ENCODE measurements at regions not wholly inside any gene's neighbourhood (a gene's known extent, or its start where the extent isn't known, plus 50 kb on each side); places are given as distances from the start of the nearest gene placed in this dataset.

DNA sequence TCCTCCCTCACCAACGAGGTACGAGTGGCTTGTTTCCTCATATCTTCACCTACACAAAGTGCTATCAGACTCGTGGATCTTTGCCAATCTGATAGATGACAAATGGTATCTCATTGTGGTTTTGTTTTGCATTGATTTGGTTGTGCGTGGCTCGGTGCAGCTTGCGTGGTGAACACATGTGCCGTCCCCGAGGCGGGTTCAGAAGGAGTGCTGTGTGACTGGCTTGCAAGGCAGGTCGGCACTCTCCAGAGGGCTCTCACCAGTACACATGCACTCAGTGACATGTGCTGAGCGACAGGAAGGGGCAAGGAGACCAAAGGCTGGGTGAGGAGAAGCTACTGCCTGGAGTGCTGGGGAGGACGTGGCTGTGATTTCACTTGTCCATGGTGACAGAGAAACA lies 95.3 kb upstream of the PITX1 start:
- TF ChIP-seq FOXP2 (optimal IDR thresholded peaks at IDR 0.05; ENCODE audit: borderline replicate concordance, extremely low read depth, extremely low read length, insufficient read depth) (no peak), TAF1 (IDR thresholded peaks at IDR 0.05; ENCODE audit: borderline replicate concordance, insufficient read depth, low read length) (no peak)
- TF ChIP-seq, protein P1, sequence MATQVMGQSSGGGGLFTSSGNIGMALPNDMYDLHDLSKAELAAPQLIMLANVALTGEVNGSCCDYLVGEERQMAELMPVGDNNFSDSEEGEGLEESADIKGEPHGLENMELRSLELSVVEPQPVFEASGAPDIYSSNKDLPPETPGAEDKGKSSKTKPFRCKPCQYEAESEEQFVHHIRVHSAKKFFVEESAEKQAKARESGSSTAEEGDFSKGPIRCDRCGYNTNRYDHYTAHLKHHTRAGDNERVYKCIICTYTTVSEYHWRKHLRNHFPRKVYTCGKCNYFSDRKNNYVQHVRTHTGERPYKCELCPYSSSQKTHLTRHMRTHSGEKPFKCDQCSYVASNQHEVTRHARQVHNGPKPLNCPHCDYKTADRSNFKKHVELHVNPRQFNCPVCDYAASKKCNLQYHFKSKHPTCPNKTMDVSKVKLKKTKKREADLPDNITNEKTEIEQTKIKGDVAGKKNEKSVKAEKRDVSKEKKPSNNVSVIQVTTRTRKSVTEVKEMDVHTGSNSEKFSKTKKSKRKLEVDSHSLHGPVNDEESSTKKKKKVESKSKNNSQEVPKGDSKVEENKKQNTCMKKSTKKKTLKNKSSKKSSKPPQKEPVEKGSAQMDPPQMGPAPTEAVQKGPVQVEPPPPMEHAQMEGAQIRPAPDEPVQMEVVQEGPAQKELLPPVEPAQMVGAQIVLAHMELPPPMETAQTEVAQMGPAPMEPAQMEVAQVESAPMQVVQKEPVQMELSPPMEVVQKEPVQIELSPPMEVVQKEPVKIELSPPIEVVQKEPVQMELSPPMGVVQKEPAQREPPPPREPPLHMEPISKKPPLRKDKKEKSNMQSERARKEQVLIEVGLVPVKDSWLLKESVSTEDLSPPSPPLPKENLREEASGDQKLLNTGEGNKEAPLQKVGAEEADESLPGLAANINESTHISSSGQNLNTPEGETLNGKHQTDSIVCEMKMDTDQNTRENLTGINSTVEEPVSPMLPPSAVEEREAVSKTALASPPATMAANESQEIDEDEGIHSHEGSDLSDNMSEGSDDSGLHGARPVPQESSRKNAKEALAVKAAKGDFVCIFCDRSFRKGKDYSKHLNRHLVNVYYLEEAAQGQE (IDR thresholded peaks at IDR 0.05; ENCODE audit: insufficient read depth in 1 of 2, low read depth in 2 of 2, low read length in 2 of 2), result no peak

DNA sequence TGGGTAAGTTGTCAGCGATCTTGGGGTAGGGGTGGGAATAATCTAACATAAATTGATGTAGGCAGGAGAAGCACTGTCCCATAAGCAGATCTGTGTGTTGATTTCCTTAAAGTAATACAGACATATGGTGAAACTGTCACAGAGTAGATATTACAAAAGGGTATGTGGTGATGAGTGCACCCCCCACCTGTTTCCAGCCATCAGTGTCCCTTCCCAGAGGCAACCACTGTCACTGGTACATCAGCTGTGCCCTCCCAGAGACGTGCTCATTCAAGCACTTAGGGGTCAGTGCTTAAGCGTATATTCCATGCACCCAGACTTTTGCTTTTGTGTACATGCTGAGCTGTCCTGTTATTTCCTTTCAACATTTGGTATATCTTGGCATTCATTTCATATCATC lies 94.3 kb upstream of the PITX1 start:
- TF ChIP-seq SIN3A (IDR thresholded peaks at IDR 0.05; ENCODE audit: borderline replicate concordance, insufficient read depth, low read length) (no peak), FOXP2 (optimal IDR thresholded peaks at IDR 0.05; ENCODE audit: borderline replicate concordance, extremely low read depth, extremely low read length, insufficient read depth) (no peak), TAF1 (IDR thresholded peaks at IDR 0.05; ENCODE audit: borderline replicate concordance, insufficient read depth, low read length) (no peak), POLR2AphosphoS5 (IDR thresholded peaks at IDR 0.05; ENCODE audit: low read depth, low read length) (no peak)
- TF ChIP-seq, protein P1 (IDR thresholded peaks at IDR 0.05; ENCODE audit: insufficient read depth in 1 of 2, low read depth in 2 of 2, low read length in 2 of 2), result no peak

DNA sequence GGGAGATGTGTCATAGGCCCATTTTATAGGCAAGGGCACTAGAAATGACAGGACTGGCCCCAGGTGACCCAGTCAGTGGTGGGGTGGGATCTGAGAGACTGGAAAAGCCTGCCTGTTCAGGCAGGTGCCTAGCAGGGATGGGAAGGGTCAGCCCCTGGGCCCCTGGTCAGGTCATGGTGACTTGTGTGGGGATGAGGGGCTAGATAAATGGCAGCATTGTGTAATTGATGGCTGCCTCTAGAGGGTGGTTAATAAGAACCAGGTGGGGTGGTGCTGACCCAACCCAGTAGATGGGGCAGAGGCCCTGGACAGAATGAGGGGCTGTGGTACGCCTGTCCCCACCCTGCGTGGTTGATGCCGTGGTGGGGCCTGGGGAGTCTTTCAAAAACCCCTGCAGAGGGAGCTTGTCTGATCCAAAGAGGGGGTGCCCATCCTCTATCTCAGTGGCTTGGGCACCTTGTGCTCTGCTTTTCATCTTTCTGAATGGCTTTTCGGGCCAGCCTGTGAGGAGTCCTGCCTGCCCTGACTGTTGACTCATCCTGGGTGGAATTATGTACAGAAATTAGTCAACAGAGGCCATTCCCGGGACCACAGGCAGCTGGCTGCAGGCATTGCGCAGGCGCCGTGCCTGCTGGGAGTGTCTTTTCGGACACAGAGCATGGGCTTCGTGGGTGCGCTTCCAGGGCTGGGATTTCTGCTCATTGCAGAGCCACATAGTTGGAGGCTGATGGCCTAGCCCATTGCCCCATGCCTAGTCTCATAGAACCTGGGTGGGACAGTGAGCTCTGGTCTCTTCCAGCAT lies 93.6 kb upstream of the PITX1 start:
- no peak for TF ChIP-seq POLR2AphosphoS5 (IDR thresholded peaks at IDR 0.05; ENCODE audit: low read depth, low read length)
- TF ChIP-seq, protein P1 (IDR thresholded peaks at IDR 0.05; ENCODE audit: insufficient read depth in 1 of 2, low read depth in 2 of 2, low read length in 2 of 2), result no peak
- no peak for TF ChIP-seq FOXP2 (optimal IDR thresholded peaks at IDR 0.05; ENCODE audit: borderline replicate concordance, extremely low read depth, extremely low read length, insufficient read depth)
- no peak for TF ChIP-seq TAF1 (IDR thresholded peaks at IDR 0.05; ENCODE audit: borderline replicate concordance, insufficient read depth, low read length)

DNA sequence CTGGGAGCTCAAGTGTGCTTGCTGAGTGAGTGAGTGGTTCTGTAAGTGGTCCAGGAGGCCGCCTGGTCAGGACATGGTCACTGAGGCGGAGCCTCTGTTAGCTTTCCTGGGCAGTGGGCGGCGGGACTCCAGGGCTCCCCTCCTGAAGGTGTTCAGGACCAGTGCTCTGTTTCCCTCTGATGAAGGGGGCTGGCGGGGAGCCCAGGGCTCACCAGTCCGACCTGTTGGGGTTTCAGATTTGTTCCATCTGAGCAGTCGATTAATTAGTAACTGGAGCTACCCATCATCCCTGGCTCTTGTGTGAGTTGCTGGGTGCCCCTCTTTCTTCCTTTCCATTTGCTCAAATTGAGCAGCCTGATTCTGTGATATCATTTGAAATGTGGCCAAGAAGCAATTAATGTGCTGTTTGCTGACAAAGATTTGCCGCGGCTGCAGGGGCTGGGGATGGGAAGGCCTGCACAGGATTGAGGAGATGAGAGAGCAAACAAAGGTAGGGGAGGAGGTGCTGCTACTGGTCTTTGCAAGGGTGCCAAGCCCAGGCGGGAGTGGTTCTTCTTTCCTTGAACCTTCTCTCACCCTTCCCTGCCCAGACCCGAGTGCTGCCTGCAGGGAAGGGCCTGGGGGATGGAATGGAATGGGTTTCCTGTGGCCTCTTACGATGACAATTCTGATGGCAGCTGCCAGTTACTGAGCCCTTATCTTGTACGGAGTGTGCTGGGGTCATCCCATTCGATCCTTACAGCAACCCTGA lies 92.8 kb upstream of the PITX1 start:
- TF ChIP-seq, protein P1 (IDR thresholded peaks at IDR 0.05; ENCODE audit: insufficient read depth in 1 of 2, low read depth in 2 of 2, low read length in 2 of 2), result no peak
- TF ChIP-seq FOXP2 (optimal IDR thresholded peaks at IDR 0.05; ENCODE audit: borderline replicate concordance, extremely low read depth, extremely low read length, insufficient read depth) (no peak), SIN3A (IDR thresholded peaks at IDR 0.05; ENCODE audit: borderline replicate concordance, insufficient read depth, low read length) (no peak), POLR2AphosphoS5 (IDR thresholded peaks at IDR 0.05; ENCODE audit: low read depth, low read length) (no peak), TAF1 (IDR thresholded peaks at IDR 0.05; ENCODE audit: borderline replicate concordance, insufficient read depth, low read length) (no peak)
